ENCODE measurements at regions not wholly inside any gene's neighbourhood (a gene's known extent, or its start where the extent isn't known, plus 50 kb on each side); places are given as distances from the start of the nearest gene placed in this dataset.
"Not testable (repeated sequence)": the region's sequence is repeated elsewhere in the genome, so short reads cannot be mapped to it uniquely, and the experiment has no call there.

DNA sequence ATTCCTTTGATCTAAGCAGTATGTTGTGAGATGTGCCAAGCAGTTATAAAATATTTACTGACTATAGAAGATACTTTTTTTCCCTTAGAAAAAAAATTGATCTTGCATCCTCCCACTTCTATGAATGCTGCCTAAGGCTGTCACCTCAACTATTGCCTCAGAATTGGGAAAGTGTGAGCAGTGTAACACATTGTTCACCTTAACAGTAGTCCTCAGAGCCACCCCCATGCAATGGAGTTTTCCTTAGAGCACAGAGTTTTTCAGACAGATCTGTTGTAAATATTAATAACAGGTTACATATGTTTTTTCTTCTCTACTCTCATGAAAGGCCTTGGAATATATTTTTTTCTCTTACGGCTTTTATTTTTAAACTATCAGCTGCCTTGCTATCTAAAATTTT is 607.3 kb downstream of the STK39 start:
- intact Hi-C loops (cut with DNase I), result no loop called here
- Histone ChIP-seq H3K27me3 (replicated peaks; ENCODE audit: insufficient read depth) (no peaks in the 10 kb centered on the region), H3K4me3 (no peak overlapping the region), H3K4me1 (replicated peaks) (no peaks in the 10 kb centered on the region), H3K27ac (no peak overlapping the region), H3K9me3 (no peaks in the 10 kb centered on the region), H3K36me3 (no peaks in the 10 kb centered on the region)
- TF ChIP-seq, protein P1, sequence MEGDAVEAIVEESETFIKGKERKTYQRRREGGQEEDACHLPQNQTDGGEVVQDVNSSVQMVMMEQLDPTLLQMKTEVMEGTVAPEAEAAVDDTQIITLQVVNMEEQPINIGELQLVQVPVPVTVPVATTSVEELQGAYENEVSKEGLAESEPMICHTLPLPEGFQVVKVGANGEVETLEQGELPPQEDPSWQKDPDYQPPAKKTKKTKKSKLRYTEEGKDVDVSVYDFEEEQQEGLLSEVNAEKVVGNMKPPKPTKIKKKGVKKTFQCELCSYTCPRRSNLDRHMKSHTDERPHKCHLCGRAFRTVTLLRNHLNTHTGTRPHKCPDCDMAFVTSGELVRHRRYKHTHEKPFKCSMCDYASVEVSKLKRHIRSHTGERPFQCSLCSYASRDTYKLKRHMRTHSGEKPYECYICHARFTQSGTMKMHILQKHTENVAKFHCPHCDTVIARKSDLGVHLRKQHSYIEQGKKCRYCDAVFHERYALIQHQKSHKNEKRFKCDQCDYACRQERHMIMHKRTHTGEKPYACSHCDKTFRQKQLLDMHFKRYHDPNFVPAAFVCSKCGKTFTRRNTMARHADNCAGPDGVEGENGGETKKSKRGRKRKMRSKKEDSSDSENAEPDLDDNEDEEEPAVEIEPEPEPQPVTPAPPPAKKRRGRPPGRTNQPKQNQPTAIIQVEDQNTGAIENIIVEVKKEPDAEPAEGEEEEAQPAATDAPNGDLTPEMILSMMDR (IDR thresholded peaks at IDR 0.05), result no peak
- TF ChIP-seq POLR2A (IDR thresholded peaks at IDR 0.05) (no peak), POLR2AphosphoS5 (IDR thresholded peaks at IDR 0.05) (no peak)
- no peak for DNase-seq (ENCODE audit: low spot score)
- 45% methylated on average over 1 of the region's 1 CpG for WGBS

DNA sequence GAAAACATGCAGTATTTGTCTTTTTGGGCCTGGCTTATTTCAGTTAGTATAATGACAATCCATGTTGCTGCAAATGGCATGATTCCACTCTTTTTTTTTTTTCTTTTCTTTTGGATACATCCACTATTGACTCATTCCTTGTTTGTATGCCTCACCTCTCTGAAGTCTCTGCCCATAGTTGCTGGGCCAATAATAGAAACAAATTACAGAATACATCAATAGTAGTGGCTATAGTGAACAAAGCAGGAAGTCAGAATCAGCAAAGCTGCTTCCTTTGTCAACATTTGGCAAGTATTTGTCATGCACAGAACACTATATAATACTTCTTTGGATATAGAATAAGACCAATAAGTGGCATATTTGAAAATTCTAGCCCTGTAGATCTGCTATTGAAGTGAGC is 609.7 kb downstream of the STK39 start:
- Histone ChIP-seq H3K27me3 (replicated peaks; ENCODE audit: insufficient read depth) (no peaks in the 10 kb centered on the region), H3K27ac (no peak overlapping the region), H3K9me3 (no peaks in the 10 kb centered on the region), H3K4me3 (no peak overlapping the region), H3K36me3 (no peaks in the 10 kb centered on the region), H3K4me1 (replicated peaks) (no peaks in the 10 kb centered on the region)
- no peak for TF ChIP-seq POLR2AphosphoS5 (IDR thresholded peaks at IDR 0.05)
- TF ChIP-seq, protein P1 (IDR thresholded peaks at IDR 0.05), result no peak
- TF ChIP-seq POLR2A (IDR thresholded peaks at IDR 0.05), result no peak
- DNase-seq (ENCODE audit: low spot score), result no peak
- intact Hi-C loops (cut with DNase I), result no loop called here

DNA sequence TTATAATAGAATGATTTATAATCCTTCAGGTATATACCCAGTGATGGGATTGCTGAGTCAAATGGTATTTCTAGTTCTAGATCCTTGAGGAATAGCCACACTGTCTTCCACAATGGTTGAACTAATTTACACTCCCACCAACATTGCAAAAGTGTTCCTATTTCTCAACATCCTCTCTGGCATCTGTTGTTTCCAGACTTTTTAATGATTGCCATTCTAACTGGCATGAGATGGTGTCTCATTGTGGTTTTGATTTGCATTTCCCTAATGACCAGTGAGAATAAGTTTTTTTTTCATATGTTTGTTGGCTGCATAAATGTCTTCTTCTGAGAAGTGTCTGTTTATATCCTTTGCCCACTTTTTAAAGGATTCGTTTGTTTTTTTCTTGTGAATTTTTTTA is 615.1 kb downstream of the STK39 start:
- H3K27me3 ChIP-seq (replicated peaks; ENCODE audit: insufficient read depth); H3K9me3 ChIP-seq; DNase-seq (ENCODE audit: low spot score); H3K36me3 ChIP-seq; H3K27ac ChIP-seq; H3K4me1 ChIP-seq (replicated peaks); H3K4me3 ChIP-seq; intact Hi-C loops (cut with DNase I): not testable (repeated sequence)
- 94% methylated on average over 1 of the region's 1 CpG for WGBS

DNA sequence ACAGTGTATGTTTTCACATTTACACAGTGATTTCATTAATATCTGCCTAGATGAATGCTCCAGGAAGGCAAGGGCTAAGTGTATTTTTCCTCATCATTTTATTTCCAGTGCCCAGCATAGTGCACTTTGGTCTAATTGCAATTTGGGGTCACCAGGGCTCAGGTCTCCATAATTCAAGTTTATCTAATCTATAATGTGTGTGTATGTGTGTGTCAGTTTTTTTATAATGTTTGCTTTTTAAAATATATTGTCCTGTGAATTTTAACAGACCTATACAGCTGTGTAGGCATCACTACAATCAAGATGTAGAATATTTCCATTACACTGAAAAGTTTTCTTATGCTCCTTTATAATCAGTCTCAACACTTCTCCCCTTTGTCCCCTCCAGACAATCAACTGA is 620.4 kb downstream of the STK39 start:
- no peak overlapping the region for H3K4me3 ChIP-seq
- TF ChIP-seq, protein P1 (IDR thresholded peaks at IDR 0.05), result no peak
- TF ChIP-seq POLR2A (IDR thresholded peaks at IDR 0.05), result no peak
- no peak for TF ChIP-seq POLR2AphosphoS5 (IDR thresholded peaks at IDR 0.05)
- H3K27me3 ChIP-seq (replicated peaks; ENCODE audit: insufficient read depth), result no peaks in the 10 kb centered on the region
- no peak overlapping the region for H3K27ac ChIP-seq
- intact Hi-C loops (cut with DNase I), result no loop called here
- no peaks in the 10 kb centered on the region for H3K36me3 ChIP-seq
- no peaks in the 10 kb centered on the region for H3K9me3 ChIP-seq
- DNase-seq (ENCODE audit: low spot score), result no peak
- no peaks in the 10 kb centered on the region for H3K4me1 ChIP-seq (replicated peaks)

DNA sequence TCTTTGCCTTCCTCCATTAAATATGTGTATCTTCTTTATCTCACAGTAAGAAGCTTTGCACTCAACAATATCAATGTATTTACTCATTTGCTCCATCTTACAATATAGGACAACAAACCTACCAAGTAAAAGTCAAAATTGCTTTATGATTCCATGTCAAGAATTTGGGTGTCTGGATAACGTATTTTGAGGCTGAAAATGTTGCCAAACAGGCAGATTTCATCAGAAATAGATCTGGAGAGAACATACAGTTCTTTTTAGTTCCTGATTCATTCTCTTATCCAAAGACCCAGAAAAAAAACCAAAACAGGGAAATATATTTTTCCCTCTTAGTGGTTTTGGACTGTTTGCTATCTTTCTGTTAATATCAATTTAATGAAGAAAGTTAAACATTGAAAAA is 621.1 kb downstream of the STK39 start:
- TF ChIP-seq POLR2A (IDR thresholded peaks at IDR 0.05) (no peak), POLR2AphosphoS5 (IDR thresholded peaks at IDR 0.05) (no peak)
- TF ChIP-seq, protein P1 (IDR thresholded peaks at IDR 0.05), result no peak
- Histone ChIP-seq H3K27ac (no peak overlapping the region), H3K27me3 (replicated peaks; ENCODE audit: insufficient read depth) (no peaks in the 10 kb centered on the region), H3K4me1 (replicated peaks) (no peaks in the 10 kb centered on the region), H3K9me3 (no peaks in the 10 kb centered on the region), H3K36me3 (no peaks in the 10 kb centered on the region), H3K4me3 (no peak overlapping the region)
- WGBS, result 38% methylated on average over 1 of the region's 1 CpG
- intact Hi-C loops (cut with DNase I), result no loop called here
- no peak for DNase-seq (ENCODE audit: low spot score)

DNA sequence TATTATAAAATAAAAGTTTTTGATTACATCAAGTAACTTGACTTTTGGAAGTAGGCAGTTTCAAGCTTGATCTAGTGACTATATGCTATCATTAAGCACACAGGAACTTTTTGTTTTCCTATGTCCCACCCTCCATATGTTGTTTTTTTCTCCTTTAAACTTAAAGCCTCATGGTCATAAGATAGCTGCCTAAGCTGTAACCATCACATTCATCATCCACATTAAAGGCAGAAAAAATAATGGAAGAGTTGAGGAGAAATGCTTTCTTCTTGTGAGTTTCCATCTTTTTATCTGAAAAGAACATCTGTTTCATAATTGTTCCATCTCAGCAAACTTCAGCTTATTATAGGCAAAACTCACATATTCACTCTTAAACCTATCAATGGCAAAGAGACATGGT is 630.4 kb downstream of the STK39 start:
- Histone ChIP-seq H3K4me1 (replicated peaks) (no peaks in the 10 kb centered on the region), H3K4me3 (no peak overlapping the region), H3K36me3 (no peaks in the 10 kb centered on the region), H3K27me3 (replicated peaks; ENCODE audit: insufficient read depth) (no peaks in the 10 kb centered on the region), H3K27ac (no peak overlapping the region), H3K9me3 (no peaks in the 10 kb centered on the region)
- intact Hi-C loops (cut with DNase I), result no loop called here
- TF ChIP-seq POLR2AphosphoS5 (IDR thresholded peaks at IDR 0.05), result no peak
- TF ChIP-seq POLR2A (IDR thresholded peaks at IDR 0.05), result no peak
- TF ChIP-seq, protein P1 (IDR thresholded peaks at IDR 0.05), result no peak
- DNase-seq (ENCODE audit: low spot score), result no peak
